Neural crest cell (in vitro differentiated cells): ENCODE measurements at regions not wholly inside any gene's neighbourhood (a gene's known extent, or its start where the extent isn't known, plus 50 kb on each side); places are given as distances from the start of the nearest gene placed in this dataset.
A peak's percentile ranks its signal among the peaks of the same experiment; 100 is the strongest.
"Not testable (repeated sequence)": the region's sequence is repeated elsewhere in the genome, so short reads cannot be mapped to it uniquely, and the experiment has no call there.

Experiments used
- DNase-seq: peaks from one replicate; pipeline ENCODE4 v3.0.0; 2021; ENCODE audit warnings: low read depth, mixed read lengths, low spot score
- H3K27ac Mint-ChIP-seq: one replicate; pipeline ENCODE4 v1.8.0; 2021; ENCODE audit warnings: mild to moderate bottlenecking, mixed read lengths; ENCODE audit not compliant: unreplicated experiment
- H3K27me3 Mint-ChIP-seq: 2 replicates; pipeline ENCODE4 v1.8.0; 2021; ENCODE audit warnings: low read depth, mild to moderate bottlenecking, mixed read lengths
- H3K36me3 Mint-ChIP-seq: 2 replicates; pipeline ENCODE4 v1.8.0; 2021; ENCODE audit warnings: low read depth, mild to moderate bottlenecking, mixed read lengths
- H3K4me1 Mint-ChIP-seq: 2 replicates; pipeline ENCODE4 v1.8.0; 2021; ENCODE audit warnings: mixed read lengths
- H3K4me3 Mint-ChIP-seq: one replicate; pipeline ENCODE4 v1.8.0; 2021; ENCODE audit warnings: mild to moderate bottlenecking, mixed read lengths
- H3K9me3 Mint-ChIP-seq: 2 replicates; pipeline ENCODE4 v1.8.0; 2021; ENCODE audit warnings: mixed read lengths

DNA sequence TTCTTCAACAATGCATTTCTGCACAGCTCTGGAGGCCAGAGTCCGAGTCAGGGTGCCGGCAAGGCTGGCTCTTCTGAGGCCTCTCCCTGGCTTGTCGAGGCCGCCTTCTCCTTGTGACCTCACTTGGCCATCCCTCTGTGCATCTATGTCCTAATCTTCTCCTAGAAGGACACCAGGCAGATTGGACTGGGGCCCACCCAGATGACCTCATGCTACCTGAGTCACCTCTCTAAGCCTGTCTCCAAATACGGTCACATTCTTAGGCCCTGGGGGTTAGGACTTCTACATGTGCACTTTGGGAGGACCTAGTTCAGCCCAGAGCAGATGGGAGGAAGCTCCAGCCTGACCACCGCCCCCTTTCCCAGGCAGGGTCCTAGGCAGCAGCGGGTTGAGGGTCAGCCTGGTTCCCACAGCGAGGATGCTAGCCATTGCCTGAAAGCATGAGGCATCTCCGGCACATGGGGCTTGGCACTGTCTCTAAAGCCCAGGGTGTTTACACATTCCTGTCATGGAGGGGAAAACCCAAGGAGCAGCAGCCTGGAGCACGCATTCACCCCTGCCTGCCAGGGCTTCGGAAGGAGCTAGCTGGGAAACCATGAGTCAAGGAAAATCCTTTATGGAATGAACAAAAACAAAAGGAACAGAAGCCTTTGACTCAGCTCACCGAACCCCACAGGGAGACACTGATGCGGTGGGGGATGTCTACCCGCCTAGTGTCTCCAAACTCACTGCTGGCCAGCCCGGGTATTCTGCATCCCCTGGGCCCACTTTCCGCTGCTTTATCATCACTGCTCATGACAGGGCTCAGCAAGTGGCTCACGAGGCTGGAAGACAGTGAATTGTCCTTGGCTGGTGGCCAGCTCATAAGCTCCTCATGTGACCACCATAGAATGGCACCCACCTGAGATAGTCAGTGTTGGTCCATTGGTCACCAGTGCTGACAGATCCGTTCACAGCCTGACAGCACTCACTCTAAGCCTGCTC lies 140.2 kb upstream of the ZNF469 start:
- not testable (repeated sequence) for H3K36me3 Mint-ChIP-seq, H3K27ac Mint-ChIP-seq, H3K4me1 Mint-ChIP-seq, H3K4me3 Mint-ChIP-seq, H3K27me3 Mint-ChIP-seq, DNase-seq
- H3K9me3 Mint-ChIP-seq = peaks cover 13% of the 10 kb centered on the region

DNA sequence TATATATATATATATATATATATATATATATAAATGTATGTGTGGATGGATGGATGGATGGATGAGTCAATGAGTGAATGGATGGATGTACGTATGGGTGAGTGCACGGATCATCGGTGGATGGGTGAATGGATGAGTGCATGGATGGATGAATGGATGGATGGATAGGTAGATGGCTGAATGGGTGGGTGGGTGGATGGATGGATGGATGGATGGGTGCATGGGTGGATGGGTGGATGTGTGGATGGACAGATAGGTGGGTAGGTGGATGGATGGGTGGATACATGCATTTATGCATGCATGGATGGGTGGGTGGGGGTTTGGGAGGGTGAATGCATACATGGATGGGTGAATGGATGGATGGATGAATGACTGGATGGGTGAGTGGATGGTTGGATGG lies 138.8 kb upstream of the ZNF469 start:
- not testable (repeated sequence) for H3K4me3 Mint-ChIP-seq, H3K27me3 Mint-ChIP-seq, H3K36me3 Mint-ChIP-seq, H3K27ac Mint-ChIP-seq, DNase-seq
- peaks cover 13% of the 10 kb centered on the region for H3K9me3 Mint-ChIP-seq
- H3K4me1 Mint-ChIP-seq = peaks cover 11% of the 10 kb centered on the region

DNA sequence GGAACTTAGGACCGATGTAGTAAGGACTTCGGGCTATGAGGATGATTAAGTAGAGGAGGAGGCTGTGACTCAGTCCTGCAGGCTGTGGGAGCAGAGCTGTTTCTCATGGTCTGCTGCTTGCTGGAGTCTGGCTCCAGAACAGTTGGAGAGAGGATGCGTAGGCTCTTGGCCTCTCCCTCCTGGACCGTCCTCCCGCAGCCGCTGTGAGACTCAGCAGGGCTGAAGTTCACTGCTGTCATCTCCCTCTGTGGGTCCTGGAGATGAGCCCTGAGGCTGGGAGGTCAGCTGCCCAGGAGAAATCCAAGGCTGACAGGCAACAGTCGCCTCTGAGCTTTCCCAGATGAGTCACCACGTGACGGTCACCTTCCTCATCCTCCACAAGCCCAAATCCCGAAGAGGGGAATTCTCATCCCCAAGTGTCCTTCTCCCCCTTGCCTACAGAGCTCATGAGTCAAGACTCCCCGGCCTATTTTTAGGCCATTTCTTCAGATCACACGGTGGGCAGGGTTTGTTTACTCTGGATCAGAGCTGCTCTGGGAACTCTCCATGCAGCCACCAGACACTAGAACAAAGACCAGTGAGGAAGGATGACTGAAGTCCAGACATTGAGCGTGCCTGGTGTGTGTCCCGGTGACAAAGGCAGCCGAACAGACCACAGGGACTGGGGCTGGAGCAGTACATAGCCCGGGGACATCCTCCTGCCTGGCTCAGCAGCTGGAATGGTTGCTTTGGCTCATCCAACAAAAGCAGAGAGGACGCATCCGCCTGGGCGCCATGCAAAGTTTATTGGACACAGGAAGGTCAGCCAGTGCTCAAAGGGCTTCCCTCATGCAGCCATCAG lies 137.3 kb upstream of the ZNF469 start:
- H3K9me3 Mint-ChIP-seq = peaks cover 13% of the 10 kb centered on the region
- not testable (repeated sequence) for DNase-seq, H3K4me3 Mint-ChIP-seq, H3K27ac Mint-ChIP-seq, H3K4me1 Mint-ChIP-seq, H3K27me3 Mint-ChIP-seq, H3K36me3 Mint-ChIP-seq

DNA sequence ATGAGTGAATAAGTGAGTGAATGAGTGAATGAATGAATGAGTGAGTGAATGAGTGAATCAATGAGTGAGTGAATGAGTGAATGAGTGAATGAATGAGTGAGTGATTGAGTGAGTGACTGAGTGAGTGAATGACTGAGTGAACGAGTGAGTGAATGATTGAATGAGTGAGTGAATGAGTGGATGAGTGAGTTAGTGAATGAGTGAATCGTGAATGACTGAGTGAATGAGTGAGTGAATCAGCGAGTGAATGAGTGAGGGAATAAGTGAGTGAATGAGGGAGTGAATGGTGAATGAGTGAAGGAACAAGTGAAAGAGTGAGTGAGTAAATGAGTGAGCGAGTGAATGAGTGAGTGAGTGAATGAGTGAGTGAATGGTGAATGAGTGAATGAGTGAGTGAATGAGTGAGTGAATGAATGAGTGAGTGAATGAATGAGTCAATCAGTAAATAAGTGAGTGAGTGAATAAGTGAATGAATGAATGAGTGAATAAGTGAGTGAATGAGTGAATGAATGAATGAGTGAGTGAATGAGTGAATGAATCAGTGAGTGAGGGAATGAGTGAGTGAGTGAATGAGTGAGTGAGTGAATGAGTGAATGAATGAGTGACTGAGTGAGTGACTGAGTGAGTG lies 135.7 kb upstream of the ZNF469 start:
- DNase-seq, H3K4me3 Mint-ChIP-seq, H3K27me3 Mint-ChIP-seq, H3K27ac Mint-ChIP-seq, H3K36me3 Mint-ChIP-seq, H3K4me1 Mint-ChIP-seq: not testable (repeated sequence)
- H3K9me3 Mint-ChIP-seq = peaks cover 13% of the 10 kb centered on the region

DNA sequence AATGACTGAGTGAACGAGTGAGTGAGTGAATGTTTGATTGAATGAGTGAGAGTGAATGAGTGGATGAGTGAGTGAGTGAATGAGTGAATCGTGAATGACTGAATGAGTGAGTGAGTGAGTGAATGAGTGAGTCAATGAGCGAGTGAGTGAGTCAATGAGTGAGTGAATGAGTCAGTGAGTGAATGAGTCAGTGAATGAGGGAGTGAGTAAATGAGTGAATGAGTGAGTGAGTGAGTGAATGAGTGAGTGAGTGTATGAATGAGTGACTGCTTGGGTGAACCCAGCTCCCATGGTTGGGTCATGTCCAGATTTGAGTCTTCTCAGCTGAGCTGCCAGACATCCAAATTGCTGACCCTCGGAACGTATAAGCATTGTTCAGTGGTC lies 135.2 kb upstream of the ZNF469 start:
- H3K4me3 Mint-ChIP-seq, H3K36me3 Mint-ChIP-seq, H3K27ac Mint-ChIP-seq, H3K27me3 Mint-ChIP-seq, DNase-seq: not testable (repeated sequence)
- H3K9me3 Mint-ChIP-seq = peaks cover 13% of the 10 kb centered on the region
- peaks cover 11% of the 10 kb centered on the region for H3K4me1 Mint-ChIP-seq

DNA sequence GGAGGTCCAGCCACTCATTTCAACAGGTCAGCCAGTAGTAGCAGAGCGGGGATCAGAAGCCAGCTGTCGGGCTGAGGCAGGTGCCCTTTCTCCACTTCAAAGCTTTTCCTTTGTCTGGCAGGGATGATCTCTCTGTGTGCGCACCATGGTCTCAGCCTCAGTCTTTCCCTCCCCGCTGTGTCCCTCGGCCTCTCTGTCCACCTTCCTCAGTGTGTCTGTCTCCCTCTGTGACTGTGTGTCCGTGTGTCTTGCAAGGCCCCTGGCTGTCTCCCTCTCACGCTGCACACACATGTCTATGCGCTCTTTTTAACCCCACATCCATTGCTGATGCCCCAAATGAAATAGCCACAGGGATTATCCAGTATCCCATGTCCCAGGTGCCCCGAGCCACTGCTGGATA lies 134.0 kb upstream of the ZNF469 start:
- not testable (repeated sequence) for H3K4me3 Mint-ChIP-seq, H3K27ac Mint-ChIP-seq, H3K27me3 Mint-ChIP-seq, H3K36me3 Mint-ChIP-seq, DNase-seq
- Mint-ChIP-seq H3K4me1 (peaks cover 16% of the 10 kb centered on the region), H3K9me3 (peaks cover 10% of the 10 kb centered on the region)

DNA sequence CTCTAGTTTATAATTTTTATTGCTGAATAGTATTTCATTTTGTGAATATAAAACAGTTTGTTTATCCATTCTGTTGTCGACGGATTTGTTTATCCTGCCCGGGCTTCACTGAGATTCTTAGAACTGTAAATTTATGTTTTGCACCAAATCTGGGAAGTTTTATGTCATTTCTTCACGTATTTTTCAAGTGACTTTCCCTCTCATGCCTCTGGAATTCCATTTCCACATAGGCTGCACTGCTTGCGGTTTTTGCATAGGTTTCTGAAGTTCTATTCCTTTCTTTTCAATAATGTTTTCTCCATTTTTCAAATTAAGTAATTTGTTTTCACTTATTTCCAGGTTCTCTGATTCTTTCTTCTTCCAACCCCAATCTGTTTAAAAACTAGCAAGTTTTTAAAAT lies 132.4 kb upstream of the ZNF469 start:
- H3K27ac Mint-ChIP-seq, H3K36me3 Mint-ChIP-seq, H3K27me3 Mint-ChIP-seq, H3K9me3 Mint-ChIP-seq, DNase-seq, H3K4me3 Mint-ChIP-seq: not testable (repeated sequence)
- H3K4me1 Mint-ChIP-seq = peaks cover 16% of the 10 kb centered on the region

DNA sequence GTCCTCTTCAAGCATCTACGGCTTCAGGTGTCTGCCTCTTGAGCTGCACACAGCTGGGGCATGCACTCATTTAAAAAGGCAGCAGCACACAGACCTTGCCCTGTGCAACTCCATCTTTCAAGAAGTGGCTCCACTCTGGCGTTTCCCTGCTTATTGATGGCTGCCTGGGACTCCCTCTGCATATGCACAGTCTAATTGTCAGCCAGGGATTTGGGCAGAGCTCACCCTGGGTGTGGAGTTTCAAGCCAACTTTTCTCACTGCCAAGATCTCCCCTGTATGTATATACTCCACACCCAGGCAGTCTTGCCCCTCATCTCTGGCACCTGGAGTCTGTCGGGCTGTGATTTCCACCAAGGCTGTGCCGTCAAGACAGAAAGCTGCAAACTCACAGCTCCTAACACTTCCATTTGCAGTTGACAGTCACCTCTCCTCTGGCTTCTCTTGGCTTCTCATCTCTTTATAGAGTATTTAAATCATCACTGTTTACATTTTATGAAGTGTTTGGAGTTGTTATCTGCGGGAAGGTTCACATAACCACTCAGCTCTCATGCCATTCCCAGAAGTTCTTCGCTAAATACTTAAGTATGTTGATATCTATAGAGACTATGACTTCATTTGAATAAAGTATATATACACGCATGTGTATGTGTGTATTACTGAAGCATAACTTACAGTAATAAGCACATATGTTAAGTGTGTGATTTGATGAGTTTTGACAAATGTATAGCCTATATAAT lies 130.5 kb upstream of the ZNF469 start:
- H3K36me3 Mint-ChIP-seq, H3K9me3 Mint-ChIP-seq, DNase-seq, H3K27ac Mint-ChIP-seq, H3K4me3 Mint-ChIP-seq, H3K27me3 Mint-ChIP-seq: not testable (repeated sequence)
- peaks cover 16% of the 10 kb centered on the region for H3K4me1 Mint-ChIP-seq

DNA sequence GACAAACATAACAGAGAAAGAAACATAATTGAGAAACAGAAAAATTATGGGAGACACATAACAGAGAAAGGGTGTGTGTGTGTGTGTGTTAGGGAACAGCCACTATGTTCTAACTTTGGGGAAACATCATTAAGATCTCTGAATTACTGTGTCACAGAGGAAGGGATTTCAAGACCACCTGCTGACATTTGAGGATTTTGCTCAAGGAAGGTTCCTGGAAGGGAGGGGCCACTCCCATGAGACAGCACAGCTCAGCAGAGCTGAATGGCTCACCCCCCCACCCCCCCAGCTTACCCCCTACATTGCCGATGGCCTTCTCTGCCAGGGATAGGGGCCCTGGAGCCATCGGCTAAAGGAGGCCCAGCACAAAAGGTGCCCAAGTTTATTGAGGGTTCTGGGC lies 124.6 kb upstream of the ZNF469 start:
- not testable (repeated sequence) for H3K27me3 Mint-ChIP-seq, H3K36me3 Mint-ChIP-seq, DNase-seq, H3K27ac Mint-ChIP-seq, H3K9me3 Mint-ChIP-seq, H3K4me3 Mint-ChIP-seq
- peaks cover 29% of the 10 kb centered on the region for H3K4me1 Mint-ChIP-seq

DNA sequence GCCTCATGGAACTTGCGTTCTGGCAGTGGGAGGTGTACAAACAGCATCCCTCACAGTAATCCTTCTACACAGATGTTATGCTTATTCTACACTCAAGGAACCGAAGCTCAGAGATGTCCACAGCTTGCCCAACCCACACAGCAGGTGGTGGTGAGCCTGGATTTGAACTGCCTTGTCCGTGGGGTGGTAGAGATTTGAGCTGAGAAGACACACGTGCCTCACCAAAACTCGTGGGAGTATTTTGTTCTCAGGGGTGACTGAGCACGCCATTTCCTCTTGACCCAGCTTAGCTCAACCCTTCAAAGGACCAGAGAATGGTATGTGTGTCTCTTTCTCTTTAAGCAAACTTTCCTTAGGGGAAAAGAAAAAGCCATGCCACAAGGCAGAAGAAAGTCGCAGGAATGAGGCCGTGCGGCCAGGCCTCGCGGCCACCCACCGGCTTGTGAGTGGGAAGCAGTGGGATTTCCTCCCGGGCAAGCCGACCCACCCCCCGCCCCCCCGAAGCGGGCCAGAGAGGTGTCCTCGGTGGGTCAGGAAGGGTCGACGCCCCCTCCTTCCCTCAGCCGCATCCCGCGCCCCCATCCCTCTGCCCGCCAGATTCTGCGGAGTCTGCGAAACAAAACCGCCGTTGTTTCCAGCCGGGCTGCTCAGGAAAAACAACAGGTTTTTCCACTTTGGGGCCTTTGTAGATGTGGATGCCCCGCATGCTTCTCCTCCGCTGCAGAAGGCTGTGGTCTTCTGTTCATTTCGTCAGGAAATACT lies 123.8 kb upstream of the ZNF469 start:
- H3K9me3 Mint-ChIP-seq, H3K27me3 Mint-ChIP-seq, H3K36me3 Mint-ChIP-seq: not testable (repeated sequence)
- peak; percentile 53 for DNase-seq
- H3K27ac Mint-ChIP-seq = peak overlapping the region; percentile 75
- peak overlapping the region; percentile 41 for H3K4me3 Mint-ChIP-seq
- H3K4me1 Mint-ChIP-seq = peaks cover 29% of the 10 kb centered on the region

DNA sequence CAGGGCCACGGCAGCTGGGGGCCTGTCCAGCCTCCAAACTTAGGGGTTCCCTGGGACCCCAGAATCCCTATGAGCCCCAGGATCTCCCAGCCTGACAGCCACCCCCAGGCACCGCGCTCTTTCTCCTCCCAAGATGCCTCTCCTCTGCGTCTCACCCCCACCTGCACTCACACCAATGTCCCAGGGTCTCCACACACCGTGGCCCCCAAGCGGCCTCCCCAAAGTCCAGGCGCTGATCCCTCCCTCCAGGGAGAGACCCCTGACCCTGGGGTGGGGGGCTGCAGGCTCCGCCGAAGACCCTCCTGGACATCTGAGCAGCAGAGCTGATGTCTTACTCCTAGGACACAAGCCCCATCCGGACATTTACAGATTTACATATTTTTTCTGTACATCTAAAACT lies 123.2 kb upstream of the ZNF469 start:
- not testable (repeated sequence) for DNase-seq, H3K9me3 Mint-ChIP-seq, H3K36me3 Mint-ChIP-seq, H3K27me3 Mint-ChIP-seq
- Mint-ChIP-seq H3K4me1 (peaks cover 29% of the 10 kb centered on the region), H3K4me3 (peak overlapping the region; percentile 41), H3K27ac (peak overlapping the region; percentile 75)

DNA sequence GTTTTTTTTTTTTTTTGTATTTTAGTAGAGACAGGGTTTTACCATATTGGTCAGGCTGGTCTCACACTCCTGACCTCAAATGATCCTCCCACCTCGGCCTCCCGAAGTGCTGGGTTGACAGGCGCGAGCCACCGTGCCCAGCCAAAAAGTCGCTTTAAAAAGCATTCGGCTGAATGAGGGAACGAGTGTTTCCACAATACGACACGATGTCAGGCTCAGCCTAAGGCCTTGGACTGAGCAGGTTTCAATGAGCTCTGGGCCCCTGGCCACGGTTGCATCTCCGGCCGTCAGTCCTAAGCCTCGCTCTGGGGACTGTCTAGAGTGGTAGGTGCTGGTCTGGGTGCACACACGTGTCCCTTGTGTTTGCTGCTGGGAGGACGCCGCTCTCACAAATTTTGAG lies 122.6 kb upstream of the ZNF469 start:
- H3K4me3 Mint-ChIP-seq, DNase-seq, H3K36me3 Mint-ChIP-seq, H3K27me3 Mint-ChIP-seq, H3K9me3 Mint-ChIP-seq, H3K27ac Mint-ChIP-seq: not testable (repeated sequence)
- peaks cover 29% of the 10 kb centered on the region for H3K4me1 Mint-ChIP-seq
